ENCODE measurements at regions not wholly inside any gene's neighbourhood (a gene's known extent, or its start where the extent isn't known, plus 50 kb on each side); places are given as distances from the start of the nearest gene placed in this dataset.

GRCh38 chr6:45822873-45823272 lies 192.8 kb downstream of the CLIC5 start:
- no peak overlapping the region for H3K4me3 Mint-ChIP-seq
- H3K4me1 ChIP-seq (ENCODE audit: control insufficient read depth, insufficient read depth, low read length): no peaks in the 10 kb centered on the region
- no peaks in the 10 kb centered on the region for H3K9me3 Mint-ChIP-seq
- H3K9me3 ChIP-seq (ENCODE audit: control insufficient read depth, low read length): no peaks in the 10 kb centered on the region
- no peak overlapping the region for H3K4me3 ChIP-seq (ENCODE audit: low read length)
- H3K36me3 ChIP-seq (ENCODE audit: control insufficient read depth, insufficient read depth, low read length): no peaks in the 10 kb centered on the region
- H3K27me3 Mint-ChIP-seq (ENCODE audit: insufficient read depth): no peaks in the 10 kb centered on the region
- 89 to 100% methylated on average over 3 to 4 of the region's 4 CpGs for WGBS, 2 experiments (ENCODE audit: insufficient coverage in 1 of 2, insufficient read length in 1 of 2)
- no peaks in the 10 kb centered on the region for H3K36me3 Mint-ChIP-seq (ENCODE audit: low read depth)
- no peak overlapping the region for H3K27ac Mint-ChIP-seq
- no peaks in the 10 kb centered on the region for H3K27me3 ChIP-seq (ENCODE audit: control insufficient read depth, insufficient read depth, low read length, poor library complexity, severe bottlenecking)
- DNase-seq: no peak
- no peak overlapping the region for H3K27ac ChIP-seq (ENCODE audit: low read depth, low read length)
- H3K9ac ChIP-seq (ENCODE audit: extremely low read depth, low read length, poor library complexity, severe bottlenecking): no peak overlapping the region
- H3K4me1 Mint-ChIP-seq: no peaks in the 10 kb centered on the region
- no peak for TF ChIP-seq CTCF (conservative IDR thresholded peaks at IDR 0.05)

GRCh38 chr6:45822246-45822812 lies 193.3 kb downstream of the CLIC5 start:
- no peaks in the 10 kb centered on the region for H3K4me1 ChIP-seq (ENCODE audit: control insufficient read depth, insufficient read depth, low read length)
- Mint-ChIP-seq H3K27ac (no peak overlapping the region), H3K4me1 (no peaks in the 10 kb centered on the region), H3K36me3 (ENCODE audit: low read depth) (no peaks in the 10 kb centered on the region), H3K9me3 (no peaks in the 10 kb centered on the region), H3K4me3 (no peak overlapping the region), H3K27me3 (ENCODE audit: insufficient read depth) (no peaks in the 10 kb centered on the region)
- no peak overlapping the region for H3K9ac ChIP-seq (ENCODE audit: extremely low read depth, low read length, poor library complexity, severe bottlenecking)
- no peaks in the 10 kb centered on the region for H3K9me3 ChIP-seq (ENCODE audit: control insufficient read depth, low read length)
- WGBS, 2 experiments (ENCODE audit: insufficient coverage in 1 of 2, insufficient read length in 1 of 2): 85 to 94% methylated on average over 3 to 5 of the region's 5 CpGs
- no peak for DNase-seq
- no peaks in the 10 kb centered on the region for H3K36me3 ChIP-seq (ENCODE audit: control insufficient read depth, insufficient read depth, low read length)
- no peak for TF ChIP-seq CTCF (conservative IDR thresholded peaks at IDR 0.05)
- H3K27me3 ChIP-seq (ENCODE audit: control insufficient read depth, insufficient read depth, low read length, poor library complexity, severe bottlenecking): no peaks in the 10 kb centered on the region
- no peak overlapping the region for H3K4me3 ChIP-seq (ENCODE audit: low read length)
- H3K27ac ChIP-seq (ENCODE audit: low read depth, low read length): no peak overlapping the region

GRCh38 chr6:45818655-45819054 lies 197.0 kb downstream of the CLIC5 start:
- TF ChIP-seq CTCF (conservative IDR thresholded peaks at IDR 0.05): no peak
- Mint-ChIP-seq H3K27ac (no peak overlapping the region), H3K4me3 (no peak overlapping the region), H3K4me1 (no peaks in the 10 kb centered on the region), H3K27me3 (ENCODE audit: insufficient read depth) (no peaks in the 10 kb centered on the region), H3K36me3 (ENCODE audit: low read depth) (no peaks in the 10 kb centered on the region), H3K9me3 (no peaks in the 10 kb centered on the region)
- no peak for DNase-seq
- H3K27me3 ChIP-seq (ENCODE audit: control insufficient read depth, insufficient read depth, low read length, poor library complexity, severe bottlenecking): no peaks in the 10 kb centered on the region
- H3K27ac ChIP-seq (ENCODE audit: low read depth, low read length): no peak overlapping the region
- H3K9ac ChIP-seq (ENCODE audit: extremely low read depth, low read length, poor library complexity, severe bottlenecking): no peak overlapping the region
- WGBS, 2 experiments (ENCODE audit: insufficient coverage in 1 of 2, insufficient read length in 1 of 2): 93 to 94% methylated on average over 4 of the region's 4 CpGs
- no peaks in the 10 kb centered on the region for H3K4me1 ChIP-seq (ENCODE audit: control insufficient read depth, insufficient read depth, low read length)
- H3K36me3 ChIP-seq (ENCODE audit: control insufficient read depth, insufficient read depth, low read length): no peaks in the 10 kb centered on the region
- H3K4me3 ChIP-seq (ENCODE audit: low read length): no peak overlapping the region
- no peaks in the 10 kb centered on the region for H3K9me3 ChIP-seq (ENCODE audit: control insufficient read depth, low read length)
